HG03558 (cell line): ENCODE measurements at regions not wholly inside any gene's neighbourhood (a gene's known extent, or its start where the extent isn't known, plus 50 kb on each side); places are given as distances from the start of the nearest gene placed in this dataset.
"Not testable (repeated sequence)": the region's sequence is repeated elsewhere in the genome, so short reads cannot be mapped to it uniquely, and the experiment has no call there.

Experiments
- ATAC-seq: cut with Tn5 transposase; IDR thresholded peaks from one replicate; pipeline ENCODE4 v1.9.1; 2021; ENCODE audit warnings: moderate number of reproducible peaks; ENCODE audit not compliant: unreplicated experiment; ENCODE audit errors: extremely low read depth

- no peak for ATAC-seq
Measured at GRCh38 chr5:63131626-63132285, 553.1 kb downstream of the LRRC70 start.

- ATAC-seq, result no peak
Measured at GRCh38 chr5:63128761-63129160, 550.1 kb downstream of the LRRC70 start.

- no peak for ATAC-seq
Measured at GRCh38 chr5:63128018-63128417, 549.4 kb downstream of the LRRC70 start.

GRCh38 chr5:63127054-63127453 is 548.4 kb downstream of the LRRC70 start:
- no peak for ATAC-seq

- peak; percentile 80 for ATAC-seq
Measured at GRCh38 chr5:63125862-63126261, 547.2 kb downstream of the LRRC70 start.

GRCh38 chr5:63125392-63125791 is 546.8 kb downstream of the LRRC70 start:
- no peak for ATAC-seq

- no peak for ATAC-seq
Measured at GRCh38 chr5:63124266-63124665, 545.6 kb downstream of the LRRC70 start.

GRCh38 chr5:63121471-63121870 is 542.9 kb downstream of the LRRC70 start:
- ATAC-seq, result no peak

GRCh38 chr5:63118221-63118620 is 539.6 kb downstream of the LRRC70 start:
- ATAC-seq, result no peak

- ATAC-seq, result no peak
Measured at GRCh38 chr5:63111891-63112290, 533.3 kb downstream of the LRRC70 start.

- ATAC-seq, result no peak
Measured at GRCh38 chr5:63101870-63102269, 523.3 kb downstream of the LRRC70 start.

- ATAC-seq, result no peak
Measured at GRCh38 chr5:63097286-63097685, 518.7 kb downstream of the LRRC70 start.

- ATAC-seq, result no peak
Measured at GRCh38 chr5:63094730-63095129, 516.1 kb downstream of the LRRC70 start.

GRCh38 chr5:63089147-63089546 is 510.5 kb downstream of the LRRC70 start:
- ATAC-seq, result no peak

- ATAC-seq, result no peak
Measured at GRCh38 chr5:63085561-63085960, 506.9 kb downstream of the LRRC70 start.

- ATAC-seq, result not testable (repeated sequence)
Measured at GRCh38 chr5:63083689-63084088, 505.1 kb downstream of the LRRC70 start.

- no peak for ATAC-seq
Measured at GRCh38 chr5:63081402-63081801, 502.8 kb downstream of the LRRC70 start.

GRCh38 chr5:63070001-63070400 is 491.4 kb downstream of the LRRC70 start:
- ATAC-seq, result no peak

- no peak for ATAC-seq
Measured at GRCh38 chr5:63055421-63055820, 476.8 kb downstream of the LRRC70 start.

GRCh38 chr5:63053019-63053638 is 474.5 kb downstream of the LRRC70 start:
- no peak for ATAC-seq

GRCh38 chr5:63050916-63051315 is 472.3 kb downstream of the LRRC70 start:
- no peak for ATAC-seq

GRCh38 chr5:63049935-63050334 is 471.3 kb downstream of the LRRC70 start:
- ATAC-seq, result no peak
